Colonic mucosa (tissue), 4 donors: ENCODE measurements at regions not wholly inside any gene's neighbourhood (a gene's known extent, or its start where the extent isn't known, plus 50 kb on each side); places are given as distances from the start of the nearest gene placed in this dataset.

Source experiments
- DNase-seq: peaks from one replicate; pipeline ENCODE4 v3.0.0-alpha.2; 2020
- H3K27ac ChIP-seq: fragments of 200-600 bp; one replicate; pipeline ENCODE4 v1.8.0; 2021
- H3K27me3 ChIP-seq: fragments of 200-600 bp; one replicate; pipeline ENCODE4 v1.8.0; 2021
- H3K36me3 ChIP-seq: fragments of 200-600 bp; one replicate; pipeline ENCODE4 v1.8.0; 2021
- H3K4me1 ChIP-seq: fragments of 200-600 bp; one replicate; pipeline ENCODE4 v1.8.0; 2021; ENCODE audit warnings: mild to moderate bottlenecking
- H3K4me3 ChIP-seq: fragments of 200-600 bp; one replicate; pipeline ENCODE4 v1.8.0; 2021
- H3K9ac ChIP-seq, 2 donors: one replicate each; pipeline ENCODE4 v1.7.0; 2013; ENCODE audit warnings: control low read depth in 2 of 2, low read depth in 2 of 2, low read length in 2 of 2
- H3K9me3 ChIP-seq: fragments of 200-600 bp; one replicate; pipeline ENCODE4 v1.8.0; 2021
- intact Hi-C: fragments of 100-400 bp; cut with DNase I; formaldehyde crosslinking; loops from one replicate; pipeline ENCODE4 v1.14.1; 2022
- TF ChIP-seq, protein P1 (sequence below): fragments of 200-600 bp; IDR thresholded peaks from one replicate; pipeline ENCODE4 v1.8.0; 2022; ENCODE audit warnings: antibody characterized with exemption, mild to moderate bottlenecking
- donor health status: healthy.
- donor health status: DM: no; HTN: no; CAD: no.
- donor health status: DM: no; HTN: no; CAD: no.

DNA sequence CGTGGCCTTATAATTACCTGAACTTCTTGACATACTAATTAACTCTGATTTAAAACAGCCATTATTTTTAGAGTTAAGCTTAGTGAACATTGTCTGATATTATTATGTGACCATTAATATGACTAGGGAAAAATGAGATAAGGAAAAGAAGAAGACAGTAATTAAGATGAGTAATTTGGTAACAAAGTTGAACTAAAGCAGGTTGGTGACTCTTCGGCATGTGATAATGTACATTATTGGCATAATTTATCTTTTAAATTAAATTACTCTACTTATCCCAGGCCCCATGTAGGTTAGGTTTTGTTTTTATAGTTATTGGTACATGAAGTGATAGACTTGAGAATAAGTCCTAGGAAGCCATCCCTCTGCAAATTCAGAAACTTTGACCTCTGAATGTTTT is 249.7 kb upstream of the CFAP20DC start:
- Histone ChIP-seq H3K9ac (no peak overlapping the region), H3K4me1 (no peaks in the 10 kb centered on the region), H3K4me3 (no peak overlapping the region), H3K27me3 (no peaks in the 10 kb centered on the region), H3K27ac (no peak overlapping the region), H3K9me3 (no peaks in the 10 kb centered on the region), H3K36me3 (no peaks in the 10 kb centered on the region)
- intact Hi-C loops: no loop called here
- TF ChIP-seq, protein P1, sequence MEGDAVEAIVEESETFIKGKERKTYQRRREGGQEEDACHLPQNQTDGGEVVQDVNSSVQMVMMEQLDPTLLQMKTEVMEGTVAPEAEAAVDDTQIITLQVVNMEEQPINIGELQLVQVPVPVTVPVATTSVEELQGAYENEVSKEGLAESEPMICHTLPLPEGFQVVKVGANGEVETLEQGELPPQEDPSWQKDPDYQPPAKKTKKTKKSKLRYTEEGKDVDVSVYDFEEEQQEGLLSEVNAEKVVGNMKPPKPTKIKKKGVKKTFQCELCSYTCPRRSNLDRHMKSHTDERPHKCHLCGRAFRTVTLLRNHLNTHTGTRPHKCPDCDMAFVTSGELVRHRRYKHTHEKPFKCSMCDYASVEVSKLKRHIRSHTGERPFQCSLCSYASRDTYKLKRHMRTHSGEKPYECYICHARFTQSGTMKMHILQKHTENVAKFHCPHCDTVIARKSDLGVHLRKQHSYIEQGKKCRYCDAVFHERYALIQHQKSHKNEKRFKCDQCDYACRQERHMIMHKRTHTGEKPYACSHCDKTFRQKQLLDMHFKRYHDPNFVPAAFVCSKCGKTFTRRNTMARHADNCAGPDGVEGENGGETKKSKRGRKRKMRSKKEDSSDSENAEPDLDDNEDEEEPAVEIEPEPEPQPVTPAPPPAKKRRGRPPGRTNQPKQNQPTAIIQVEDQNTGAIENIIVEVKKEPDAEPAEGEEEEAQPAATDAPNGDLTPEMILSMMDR: no peak
- DNase-seq: no peak

DNA sequence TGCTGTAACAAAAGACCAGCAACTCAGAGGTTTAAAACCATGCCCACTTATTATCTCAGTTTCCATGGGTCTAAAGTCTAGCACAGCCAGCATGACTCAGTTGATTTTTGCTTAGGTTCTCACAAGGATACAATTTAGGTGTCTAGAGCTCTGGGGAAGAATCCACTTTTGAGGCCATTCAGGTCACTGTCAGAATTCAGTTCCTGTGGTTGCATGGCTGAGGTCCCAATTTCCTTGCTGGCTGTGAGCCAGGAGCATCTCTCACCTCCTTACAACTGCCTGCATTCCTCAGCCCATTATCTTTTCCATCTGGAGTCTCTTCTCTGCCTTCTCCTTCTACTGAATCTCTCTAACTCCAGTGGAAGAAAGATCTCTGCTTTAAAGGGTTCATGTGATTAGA is 240.5 kb upstream of the CFAP20DC start:
- DNase-seq: no peak
- TF ChIP-seq, protein P1: no peak
- intact Hi-C loops: no loop called here
- Histone ChIP-seq H3K4me1 (no peaks in the 10 kb centered on the region), H3K27ac (no peak overlapping the region), H3K9me3 (no peaks in the 10 kb centered on the region), H3K36me3 (no peaks in the 10 kb centered on the region), H3K27me3 (no peaks in the 10 kb centered on the region), H3K4me3 (no peak overlapping the region), H3K9ac (no peak overlapping the region)

DNA sequence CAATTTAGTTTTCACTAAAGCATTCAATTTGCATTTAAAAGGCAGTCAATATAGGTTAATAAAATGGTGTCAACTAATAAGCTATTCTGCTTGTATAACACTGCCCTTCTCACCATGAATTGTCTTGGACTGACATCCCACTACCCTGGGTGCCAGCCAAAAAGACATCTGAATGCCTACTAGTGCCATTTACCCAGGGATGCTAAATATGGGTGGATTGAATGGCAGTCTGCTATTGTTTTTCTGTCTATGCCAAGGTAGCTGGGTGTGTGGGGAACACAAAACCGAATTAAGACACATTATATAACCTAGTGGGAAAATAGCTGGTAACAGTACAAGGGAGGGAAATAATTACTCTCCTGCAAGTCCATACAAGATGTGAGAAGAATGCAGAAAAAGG is 240.0 kb upstream of the CFAP20DC start:
- Histone ChIP-seq H3K27me3 (no peaks in the 10 kb centered on the region), H3K36me3 (no peaks in the 10 kb centered on the region), H3K27ac (no peak overlapping the region), H3K9me3 (no peaks in the 10 kb centered on the region), H3K4me1 (no peaks in the 10 kb centered on the region), H3K9ac (no peak overlapping the region), H3K4me3 (no peak overlapping the region)
- TF ChIP-seq, protein P1: no peak
- intact Hi-C loops: no loop called here
- no peak for DNase-seq

DNA sequence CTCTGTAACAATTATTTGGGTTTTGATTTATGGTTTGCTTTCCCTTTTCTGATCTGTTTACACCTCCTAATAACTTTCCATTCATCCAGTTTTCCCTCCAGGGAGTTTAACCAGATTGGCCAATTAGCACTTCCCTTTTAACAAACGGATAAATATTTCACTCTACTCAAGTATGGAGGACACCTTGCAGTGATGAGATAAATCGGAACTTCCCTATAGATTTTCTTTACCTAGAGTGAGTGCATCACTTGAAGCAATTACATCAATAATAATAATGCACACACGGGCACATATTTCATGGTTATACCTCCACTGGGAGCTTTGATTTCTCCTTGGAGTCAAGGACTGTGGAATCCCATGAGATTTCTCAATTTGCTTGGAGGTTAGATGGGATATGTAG is 239.1 kb upstream of the CFAP20DC start:
- H3K9ac ChIP-seq: no peak overlapping the region
- TF ChIP-seq, protein P1: no peak
- H3K4me3 ChIP-seq: no peak overlapping the region
- no peaks in the 10 kb centered on the region for H3K9me3 ChIP-seq
- H3K4me1 ChIP-seq: no peaks in the 10 kb centered on the region
- no peak overlapping the region for H3K27ac ChIP-seq
- intact Hi-C loops: no loop called here
- no peak for DNase-seq
- H3K27me3 ChIP-seq: no peaks in the 10 kb centered on the region
- no peaks in the 10 kb centered on the region for H3K36me3 ChIP-seq

DNA sequence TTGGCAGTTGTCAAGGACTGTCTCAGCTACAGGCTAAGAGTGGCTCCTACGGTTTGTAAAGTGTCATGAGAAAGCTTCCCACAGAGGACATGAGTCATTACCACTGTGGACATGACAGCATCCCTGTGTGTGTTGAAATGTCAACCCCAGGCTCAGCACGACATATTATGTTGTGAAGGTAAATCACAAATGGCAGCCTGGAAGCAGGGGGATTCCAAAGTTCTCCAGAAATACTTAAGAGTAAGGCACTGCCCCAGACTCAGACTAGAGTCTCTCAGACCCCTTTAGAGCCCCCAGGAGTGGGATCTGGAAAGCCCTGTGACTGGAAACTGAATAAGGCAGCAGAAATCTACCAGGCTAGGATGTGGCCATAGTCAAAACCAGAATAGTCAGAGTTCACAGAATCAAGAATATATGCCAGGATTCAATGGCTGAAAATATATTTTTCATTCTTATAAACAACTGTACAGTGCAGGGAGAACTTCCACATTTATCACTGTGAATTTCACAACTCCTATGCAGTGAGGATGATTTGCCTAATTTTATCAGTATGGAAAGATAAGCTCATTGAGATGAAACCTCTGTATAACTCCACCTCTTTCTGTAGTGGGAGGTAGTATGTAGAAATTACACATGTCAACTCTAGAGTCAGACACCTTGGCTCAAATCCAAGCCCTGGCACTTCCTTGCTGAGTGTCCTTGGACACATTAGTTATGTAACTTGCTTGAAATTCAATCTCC is 237.1 kb upstream of the CFAP20DC start:
- DNase-seq: no peak
- H3K27ac ChIP-seq: no peak overlapping the region
- no peaks in the 10 kb centered on the region for H3K9me3 ChIP-seq
- intact Hi-C loops: no loop called here
- H3K4me1 ChIP-seq: no peaks in the 10 kb centered on the region
- TF ChIP-seq, protein P1: no peak
- H3K27me3 ChIP-seq: no peaks in the 10 kb centered on the region
- H3K4me3 ChIP-seq: no peak overlapping the region
- H3K9ac ChIP-seq: no peak overlapping the region
- H3K36me3 ChIP-seq: no peaks in the 10 kb centered on the region
